SK-N-MC (cell line): ENCODE measurements at regions not wholly inside any gene's neighbourhood (a gene's known extent, or its start where the extent isn't known, plus 50 kb on each side); places are given as distances from the start of the nearest gene placed in this dataset.

Experiments used
- DNase-seq: peaks from one replicate; pipeline ENCODE4 v3.0.0-alpha.2; 2011; ENCODE audit warnings: low read depth, low spot score
- H3K27ac ChIP-seq: fragments of 200-600 bp; sonication (generic); 2 replicates; pipeline ENCODE4 v1.5.1; 2016; ENCODE audit warnings: mixed run types
- H3K36me3 ChIP-seq: fragments of 200-600 bp; sonication (generic); 2 replicates; pipeline ENCODE4 v1.6.1; 2017; ENCODE audit warnings: antibody characterized with exemption, low read length, mixed read lengths; ENCODE audit not compliant: insufficient read depth
- H3K4me3 ChIP-seq: fragments of 200-600 bp; sonication (generic); 2 replicates; pipeline ENCODE4 v1.5.1; 2016
- H3K9ac ChIP-seq: fragments of 200-600 bp; sonication (generic); 2 replicates; pipeline ENCODE4 v1.8.0; 2017; ENCODE audit warnings: mixed run types, mixed read lengths; ENCODE audit not compliant: insufficient read length
- H3K9me3 ChIP-seq: fragments of 200-600 bp; sonication (generic); 2 replicates; pipeline ENCODE4 v1.6.1; 2017; ENCODE audit warnings: low read depth, mild to moderate bottlenecking, antibody characterized with exemption, low read length, moderate library complexity, mixed read lengths
- EZH2 ChIP-seq: fragments of 200-600 bp; sonication (generic); IDR thresholded peaks from one replicate; pipeline ENCODE4 v1.6.1; 2017; ENCODE audit warnings: antibody characterized with exemption
- FOXP2 ChIP-seq: optimal IDR thresholded peaks from 2 replicates; pipeline ENCODE3; 2011; ENCODE audit warnings: mild to moderate bottlenecking, moderate library complexity; ENCODE audit not compliant: insufficient read depth; ENCODE audit errors: extremely low read length, control extremely low read depth
- POLR2AphosphoS5 ChIP-seq: IDR thresholded peaks from 2 replicates; pipeline ENCODE4 v1.6.1; 2012; ENCODE audit warnings: mild to moderate bottlenecking, low read depth, low read length, borderline replicate concordance

DNA sequence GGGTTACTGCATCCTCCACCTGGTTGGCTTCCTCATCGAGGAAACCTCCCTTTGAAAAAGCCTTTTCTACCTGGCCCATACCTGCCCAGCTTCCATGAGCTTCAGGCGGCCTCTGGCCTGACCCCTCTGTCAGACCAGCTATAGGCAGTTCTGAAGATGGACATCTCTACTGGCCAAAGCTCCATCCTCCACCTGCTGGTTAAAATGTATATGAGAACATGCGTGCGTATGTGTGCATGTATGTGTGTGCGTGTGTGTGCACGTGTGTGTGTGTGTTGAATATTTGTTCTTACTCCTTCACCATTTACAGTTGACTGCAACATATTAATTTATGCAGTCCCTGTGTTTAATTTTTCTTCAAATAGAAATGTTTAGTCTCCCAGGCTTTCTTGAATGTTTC lies 642.4 kb upstream of the RAB6C start:
- no peak overlapping the region for H3K4me3 ChIP-seq
- TF ChIP-seq POLR2AphosphoS5 (no peak), EZH2 (no peak), FOXP2 (no peak)
- no peak for DNase-seq
- H3K9ac ChIP-seq: no peak overlapping the region
- no peak overlapping the region for H3K27ac ChIP-seq
- H3K36me3 ChIP-seq: no peaks in the 10 kb centered on the region
- H3K9me3 ChIP-seq: no peaks in the 10 kb centered on the region

GRCh38 chr2:129345540-129345939 lies 633.9 kb upstream of the RAB6C start:
- DNase-seq: no peak
- no peak overlapping the region for H3K9ac ChIP-seq
- no peaks in the 10 kb centered on the region for H3K36me3 ChIP-seq
- H3K9me3 ChIP-seq: no peaks in the 10 kb centered on the region
- H3K4me3 ChIP-seq: no peak overlapping the region
- H3K27ac ChIP-seq: no peak overlapping the region
- TF ChIP-seq FOXP2: no peak
- no peak for TF ChIP-seq EZH2
- TF ChIP-seq POLR2AphosphoS5: no peak

DNA sequence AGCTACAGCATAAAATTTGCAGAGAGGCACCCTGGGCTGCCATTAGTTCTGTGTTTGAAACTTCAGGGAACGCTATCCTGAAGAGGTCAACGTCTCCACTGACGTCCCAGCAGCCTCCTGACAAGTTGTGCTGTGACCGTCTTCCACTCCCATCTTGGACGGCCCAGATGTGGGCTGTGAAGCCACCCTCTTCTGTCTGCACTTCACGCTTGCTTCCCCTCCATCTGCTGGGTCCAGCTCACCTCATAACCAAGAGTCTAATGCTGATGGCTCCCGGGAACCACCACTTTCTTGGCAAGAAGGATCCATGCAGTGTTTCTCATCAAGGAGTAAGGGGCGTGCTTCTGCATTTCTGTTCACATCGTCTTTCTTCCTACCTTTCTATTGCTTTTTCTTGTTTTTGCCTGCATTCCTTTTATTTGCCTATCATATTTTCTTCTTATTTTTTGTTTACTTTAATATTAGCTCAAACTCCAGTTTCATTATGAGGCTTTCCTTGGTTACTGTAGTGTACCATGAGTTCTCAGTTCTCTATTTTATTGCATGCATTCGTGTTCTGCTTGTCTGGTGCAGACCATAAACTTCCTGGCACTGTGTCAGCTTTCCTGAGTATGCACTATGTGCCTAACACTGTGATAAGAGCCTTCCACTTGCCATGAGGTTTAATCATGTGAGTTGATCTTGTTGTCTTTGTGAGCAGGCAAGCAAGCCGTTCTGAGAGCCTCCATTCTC lies 631.8 kb upstream of the RAB6C start:
- no peak overlapping the region for H3K27ac ChIP-seq
- DNase-seq: no peak
- no peak overlapping the region for H3K9ac ChIP-seq
- H3K9me3 ChIP-seq: no peaks in the 10 kb centered on the region
- TF ChIP-seq POLR2AphosphoS5 (no peak), FOXP2 (no peak), EZH2 (no peak)
- H3K4me3 ChIP-seq: no peak overlapping the region
- H3K36me3 ChIP-seq: no peaks in the 10 kb centered on the region

- no peak for TF ChIP-seq EZH2
- TF ChIP-seq POLR2AphosphoS5: no peak
- no peak for TF ChIP-seq FOXP2
- Histone ChIP-seq H3K4me3 (no peak overlapping the region), H3K27ac (no peak overlapping the region), H3K36me3 (no peaks in the 10 kb centered on the region), H3K9ac (no peak overlapping the region), H3K9me3 (no peaks in the 10 kb centered on the region)
- DNase-seq: no peak
These were observed 624.8 kb upstream of the RAB6C start for GRCh38 chr2:129354631-129355030.

GRCh38 chr2:129361688-129362087 lies 617.8 kb upstream of the RAB6C start:
- no peaks in the 10 kb centered on the region for H3K9me3 ChIP-seq
- H3K36me3 ChIP-seq: no peaks in the 10 kb centered on the region
- no peak for DNase-seq
- no peak overlapping the region for H3K9ac ChIP-seq
- no peak overlapping the region for H3K4me3 ChIP-seq
- no peak for TF ChIP-seq FOXP2
- no peak for TF ChIP-seq POLR2AphosphoS5
- no peak for TF ChIP-seq EZH2
- H3K27ac ChIP-seq: no peak overlapping the region

DNA sequence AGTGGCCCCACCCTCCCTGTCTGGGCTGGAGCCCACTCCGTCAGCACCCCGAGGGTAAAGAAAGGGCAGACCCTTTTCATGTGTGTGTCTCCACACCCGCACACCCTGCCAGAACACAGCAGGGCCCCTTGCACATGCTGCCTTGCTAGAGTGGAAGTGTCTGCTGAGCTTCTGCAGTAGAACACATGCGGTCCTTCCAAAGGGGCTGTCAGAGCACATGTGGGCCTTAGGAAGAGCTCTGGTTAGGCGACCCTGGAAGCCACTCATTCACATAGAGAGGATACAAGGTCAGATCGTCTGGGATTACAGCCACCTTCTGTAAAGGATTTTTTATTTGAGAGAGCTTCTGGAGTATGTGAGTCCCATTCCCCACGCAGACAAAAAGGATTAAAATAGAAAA lies 613.2 kb upstream of the RAB6C start:
- H3K27ac ChIP-seq: no peak overlapping the region
- H3K9me3 ChIP-seq: no peaks in the 10 kb centered on the region
- H3K9ac ChIP-seq: no peak overlapping the region
- H3K36me3 ChIP-seq: no peaks in the 10 kb centered on the region
- DNase-seq: no peak
- TF ChIP-seq FOXP2 (no peak), EZH2 (no peak), POLR2AphosphoS5 (no peak)
- no peak overlapping the region for H3K4me3 ChIP-seq

- Histone ChIP-seq H3K27ac (no peak overlapping the region), H3K36me3 (no peaks in the 10 kb centered on the region), H3K9ac (no peak overlapping the region), H3K4me3 (no peak overlapping the region), H3K9me3 (no peaks in the 10 kb centered on the region)
- TF ChIP-seq POLR2AphosphoS5: no peak
- TF ChIP-seq FOXP2: no peak
- TF ChIP-seq EZH2: no peak
- DNase-seq: no peak
These were observed 612.4 kb upstream of the RAB6C start for GRCh38 chr2:129367107-129367506.

- TF ChIP-seq EZH2: no peak
- no peak for TF ChIP-seq POLR2AphosphoS5
- TF ChIP-seq FOXP2: no peak
- Histone ChIP-seq H3K27ac (no peak overlapping the region), H3K9me3 (no peaks in the 10 kb centered on the region), H3K9ac (no peak overlapping the region), H3K36me3 (no peaks in the 10 kb centered on the region), H3K4me3 (no peak overlapping the region)
- no peak for DNase-seq
These were observed 610.0 kb upstream of the RAB6C start for GRCh38 chr2:129369437-129369836.

DNA sequence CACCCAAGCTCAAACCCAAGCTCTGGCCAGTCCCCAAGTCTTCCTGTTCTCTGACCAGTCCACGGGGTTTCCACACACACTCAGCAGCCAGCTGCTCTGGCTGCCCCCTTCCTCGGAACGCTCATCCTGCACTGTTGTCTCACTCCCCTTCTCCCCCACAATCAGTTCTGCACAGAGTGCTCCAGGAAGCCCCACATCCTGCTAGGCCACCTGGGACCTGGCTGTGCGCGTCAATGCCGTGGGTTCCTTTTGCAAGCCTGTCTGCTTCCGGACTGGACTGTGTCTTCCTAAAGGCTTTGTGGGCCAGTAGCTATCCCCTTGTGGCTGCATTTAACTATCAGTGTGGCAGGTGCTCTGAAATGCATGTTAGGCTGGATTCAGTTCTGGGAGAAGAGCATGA lies 605.0 kb upstream of the RAB6C start:
- H3K4me3 ChIP-seq: no peak overlapping the region
- no peak overlapping the region for H3K27ac ChIP-seq
- TF ChIP-seq EZH2: no peak
- no peaks in the 10 kb centered on the region for H3K9me3 ChIP-seq
- DNase-seq: no peak
- H3K36me3 ChIP-seq: no peaks in the 10 kb centered on the region
- H3K9ac ChIP-seq: no peak overlapping the region
